CD4-positive, alpha-beta T cell (primary cell): ENCODE measurements at regions not wholly inside any gene's neighbourhood (a gene's known extent, or its start where the extent isn't known, plus 50 kb on each side); places are given as distances from the start of the nearest gene placed in this dataset.

Source experiments
- ATAC-seq: fragments of 200-7000 bp; cut with Tn5 transposase; one replicate; pipeline ENCODE4 v1.10.0; 2022; ENCODE audit warnings: mild to moderate bottlenecking; ENCODE audit not compliant: poor library complexity
- CTCF ChIA-PET: fragments of 350-600 bp; sonication (Branson Sonifier 250); formaldehyde crosslinking; loops from one replicate; lab custom pipeline; 2021; ENCODE audit warnings: antibody characterized with exemption, inconsistent platforms; lab: Charles Lee
- POLR2A ChIA-PET: fragments of 350-600 bp; sonication (Branson Sonifier 250); formaldehyde crosslinking; loops from one replicate; lab custom pipeline; 2021; ENCODE audit warnings: antibody characterized with exemption, inconsistent platforms; lab: Charles Lee
- DNase-seq, 14 experiments: peaks; one replicate each; pipeline ENCODE4 v3.0.0-alpha.2; 2013 to 2020; ENCODE audit warnings: mixed read lengths in 2 of 14
- H3K27ac ChIP-seq, 2 donors: one replicate each; pipeline versions ENCODE4 v1.5.1 to v1.7.0; 2013; ENCODE audit warnings: low read length in 2 of 2, low read depth in 1 of 2, mild to moderate bottlenecking in 1 of 2
- H3K27me3 ChIP-seq, 2 experiments: 1 replicate in 1 of 2; 2 replicates in 1 of 2; pipeline versions ENCODE4 v1.6.1 to v1.7.0; 2013; ENCODE audit warnings: low read length in 2 of 2, control low read depth in 1 of 2, mild to moderate bottlenecking in 1 of 2, moderate library complexity in 1 of 2; ENCODE audit not compliant: insufficient read depth in 2 of 2, control insufficient read depth in 1 of 2
- H3K36me3 ChIP-seq: one replicate; pipeline ENCODE4 v1.6.1; 2013; ENCODE audit warnings: low read length, control low read depth; ENCODE audit not compliant: insufficient read depth
- H3K4me1 ChIP-seq: one replicate; pipeline ENCODE4 v1.6.1; 2013; ENCODE audit warnings: low read length, control low read depth; ENCODE audit not compliant: insufficient read depth
- H3K4me3 ChIP-seq: one replicate; pipeline ENCODE4 v1.5.1; 2013; ENCODE audit warnings: mild to moderate bottlenecking, low read length, moderate library complexity
- H3K9me3 ChIP-seq, 2 experiments: 1 replicate in 1 of 2; 2 replicates in 1 of 2; pipeline versions ENCODE4 v1.6.1 to v1.7.0; 2013; ENCODE audit warnings: low read length in 2 of 2, mild to moderate bottlenecking in 2 of 2, control low read depth in 1 of 2, moderate library complexity in 1 of 2; ENCODE audit not compliant: control insufficient read depth in 1 of 2, insufficient read depth in 1 of 2
- H3K27ac Mint-ChIP-seq: one replicate; pipeline ENCODE4 v1.8.0; 2020; ENCODE audit warnings: mixed read lengths
- H3K27me3 Mint-ChIP-seq: one replicate; pipeline ENCODE4 v1.8.0; 2021; ENCODE audit warnings: mixed read lengths
- H3K36me3 Mint-ChIP-seq: one replicate; pipeline ENCODE4 v1.8.0; 2021; ENCODE audit warnings: low read depth, mixed read lengths
- H3K4me1 Mint-ChIP-seq: one replicate; pipeline ENCODE4 v1.8.0; 2021; ENCODE audit warnings: low read depth, mixed read lengths
- H3K4me3 Mint-ChIP-seq: one replicate; pipeline ENCODE4 v1.8.0; 2020; ENCODE audit warnings: mild to moderate bottlenecking, mixed read lengths
- H3K9me3 Mint-ChIP-seq: one replicate; pipeline ENCODE4 v1.8.0; 2020; ENCODE audit warnings: mixed read lengths
- CTCF ChIP-seq: fragments of 200-600 bp; IDR thresholded peaks from one replicate; pipeline ENCODE4 v1.8.0; 2022; ENCODE audit warnings: antibody characterized with exemption, mild to moderate bottlenecking
- intact Hi-C, 2 experiments: fragments of 100-400 bp; cut with DNase I in 1 of 2; cut with micrococcal nuclease in 1 of 2; formaldehyde crosslinking; loops; one replicate each; pipeline versions ENCODE4 v1.15.1 to v1.9.0; 2023 to 2025; cut with DNase I, micrococcal nuclease

GRCh38 chr6:48735846-48736245 lies 624.8 kb upstream of the PTCHD4 start:
- CTCF ChIA-PET, result no interaction called here
- DNase-seq (no peak), ATAC-seq (no peak)
- H3K27me3 ChIP-seq, result no peaks in the 10 kb centered on the region
- Mint-ChIP-seq H3K4me1 (no peaks in the 10 kb centered on the region), H3K27me3 (no peaks in the 10 kb centered on the region), H3K9me3 (peaks cover 12% of the 10 kb centered on the region), H3K36me3 (no peaks in the 10 kb centered on the region), H3K4me3 (no peak overlapping the region), H3K27ac (no peak overlapping the region)
- H3K27ac ChIP-seq, result no peak overlapping the region
- H3K4me3 ChIP-seq, result no peak overlapping the region
- no peaks in the 10 kb centered on the region for H3K9me3 ChIP-seq
- intact Hi-C loops, result no loop called here
- no peaks in the 10 kb centered on the region for H3K36me3 ChIP-seq
- no peaks in the 10 kb centered on the region for H3K4me1 ChIP-seq
- POLR2A ChIA-PET, result no interaction called here
- no peak for TF ChIP-seq CTCF

- Mint-ChIP-seq H3K27me3 (no peaks in the 10 kb centered on the region), H3K36me3 (no peaks in the 10 kb centered on the region), H3K4me3 (no peak overlapping the region), H3K27ac (no peak overlapping the region), H3K9me3 (peaks cover 20% of the 10 kb centered on the region), H3K4me1 (no peaks in the 10 kb centered on the region)
- DNase-seq (no peak), ATAC-seq (no peak)
- Histone ChIP-seq H3K4me1 (no peaks in the 10 kb centered on the region), H3K27ac (no peak overlapping the region), H3K36me3 (no peaks in the 10 kb centered on the region), H3K27me3 (no peaks in the 10 kb centered on the region), H3K9me3 (peaks cover 0 to 3% of the 10 kb centered on the region in 2 experiments), H3K4me3 (no peak overlapping the region)
- CTCF ChIA-PET, result no interaction called here
- intact Hi-C loops, result no loop called here
- POLR2A ChIA-PET, result no interaction called here
- TF ChIP-seq CTCF, result no peak
These were observed 622.6 kb upstream of the PTCHD4 start for GRCh38 chr6:48733581-48733980.

DNA sequence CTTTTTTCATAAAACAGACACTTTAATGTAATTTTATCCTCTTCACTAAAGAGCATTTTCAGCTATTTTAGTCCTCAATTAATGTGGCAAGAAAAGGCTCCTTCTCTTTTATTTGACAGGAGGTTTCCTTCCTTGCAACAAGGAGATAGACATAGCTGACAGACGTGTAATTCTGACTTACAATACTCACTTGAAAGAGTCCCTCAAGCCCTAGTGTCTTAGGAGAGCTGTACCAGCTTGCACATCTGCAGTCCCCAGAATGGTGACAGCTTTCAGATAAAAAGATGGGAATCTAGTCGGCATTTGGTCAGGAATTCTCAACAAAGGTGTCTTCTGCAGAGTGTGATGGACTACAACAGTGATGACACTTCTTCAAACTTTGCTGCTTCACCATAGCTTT lies 603.7 kb upstream of the PTCHD4 start:
- Mint-ChIP-seq H3K9me3 (peaks cover 7% of the 10 kb centered on the region), H3K4me3 (no peak overlapping the region), H3K4me1 (no peaks in the 10 kb centered on the region), H3K27ac (no peak overlapping the region), H3K36me3 (no peaks in the 10 kb centered on the region), H3K27me3 (no peaks in the 10 kb centered on the region)
- CTCF ChIA-PET, result no interaction called here
- Histone ChIP-seq H3K27me3 (no peaks in the 10 kb centered on the region), H3K4me3 (no peak overlapping the region), H3K4me1 (no peaks in the 10 kb centered on the region), H3K36me3 (no peaks in the 10 kb centered on the region), H3K27ac (no peak overlapping the region), H3K9me3 (no peaks in the 10 kb centered on the region)
- intact Hi-C loops, result no loop called here
- DNase-seq (no peak), ATAC-seq (no peak)
- POLR2A ChIA-PET, result no interaction called here
- TF ChIP-seq CTCF, result no peak
